NT2/D1 (cell line): ENCODE measurements at regions not wholly inside any gene's neighbourhood (a gene's known extent, or its start where the extent isn't known, plus 50 kb on each side); places are given as distances from the start of the nearest gene placed in this dataset.

ENCODE experiments used
- SUZ12 ChIP-seq: IDR thresholded peaks from 2 replicates; pipeline ENCODE4 v1.6.1; 2011; ENCODE audit not compliant: insufficient read length, insufficient read depth; ENCODE audit errors: extremely low read depth
- YY1 ChIP-seq: IDR thresholded peaks from 2 replicates; pipeline ENCODE4 v1.6.1; 2011; ENCODE audit not compliant: insufficient read length, insufficient read depth

DNA sequence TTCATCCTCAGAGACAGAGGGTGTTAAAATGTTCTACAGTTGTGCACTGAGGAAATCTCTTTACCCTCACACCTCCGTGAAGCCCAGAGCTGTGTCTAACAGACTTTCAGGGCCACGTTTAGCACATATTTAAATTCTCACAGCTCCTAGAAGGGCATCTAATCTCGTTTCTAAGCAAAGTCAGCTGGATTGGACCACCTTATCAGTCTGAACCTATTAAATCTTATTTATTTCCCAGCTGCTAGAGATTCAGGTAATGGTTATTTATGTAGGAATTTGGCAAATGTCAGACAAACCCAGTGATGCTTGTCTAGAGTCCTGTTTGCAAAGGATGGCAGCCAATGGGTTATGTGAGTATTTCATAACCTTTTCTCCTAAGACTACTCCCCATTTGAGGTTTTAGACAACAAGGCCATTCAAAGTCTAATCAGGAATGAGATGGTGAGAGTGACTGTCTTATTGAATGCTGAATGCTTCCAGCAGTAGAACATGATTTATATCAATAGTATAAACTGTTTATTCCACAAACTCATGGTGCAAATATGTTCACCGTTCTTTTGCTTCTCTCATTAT is 54.8 kb upstream of the EXOC4 start:
- TF ChIP-seq YY1 = no peak
- no peak for TF ChIP-seq SUZ12
